SK-N-SH treated with all-trans-retinoic acid at 6 μM for 48 hours (cell line): ENCODE measurements at regions not wholly inside any gene's neighbourhood (a gene's known extent, or its start where the extent isn't known, plus 50 kb on each side); places are given as distances from the start of the nearest gene placed in this dataset.

Experiments
- ESRRG ChIP-seq: fragments of 250-450 bp; sonication (Bioruptor Pico); IDR thresholded peaks from 2 replicates; pipeline ENCODE4 v1.6.1; 2021; ENCODE audit warnings: mild to moderate bottlenecking
- GLIS3 ChIP-seq: fragments of 250-450 bp; sonication (Bioruptor Pico); IDR thresholded peaks from 2 replicates; pipeline ENCODE4 v1.5.0; 2020; ENCODE audit warnings: mild to moderate bottlenecking, moderate library complexity
- PPARA ChIP-seq: fragments of 250-450 bp; sonication (Bioruptor Pico); IDR thresholded peaks from 2 replicates; pipeline ENCODE4 v1.5.0; 2020; ENCODE audit warnings: mild to moderate bottlenecking, borderline replicate concordance
- RARB ChIP-seq: fragments of 250-450 bp; sonication (Bioruptor Pico); IDR thresholded peaks from 2 replicates; pipeline ENCODE4 v1.8.0; 2021; ENCODE audit warnings: mild to moderate bottlenecking, moderate library complexity
- TOX ChIP-seq: fragments of 250-450 bp; sonication (Bioruptor Pico); IDR thresholded peaks from 2 replicates; pipeline ENCODE4 v1.8.0; 2021; ENCODE audit warnings: mild to moderate bottlenecking, moderate library complexity, borderline replicate concordance
- TSHZ2 ChIP-seq: fragments of 250-450 bp; sonication (Bioruptor Pico); IDR thresholded peaks from 2 replicates; pipeline ENCODE4 v1.5.0; 2020; ENCODE audit warnings: mild to moderate bottlenecking, moderate library complexity
- ZFP30 ChIP-seq: fragments of 450-650 bp; formaldehyde crosslinking; IDR thresholded peaks from 2 replicates; pipeline ENCODE4 v1.5.0; 2022; ENCODE audit warnings: mild to moderate bottlenecking, moderate library complexity

GRCh38 chr14:101453225-101453624 lies 108.1 kb upstream of the DIO3 start:
- TF ChIP-seq ZFP30 (CRISPR knock-in tag), result no peak
- no peak for TF ChIP-seq ESRRG (CRISPR knock-in tag)
- no peak for TF ChIP-seq RARB (CRISPR knock-in tag)
- TF ChIP-seq TSHZ2, result no peak
- no peak for TF ChIP-seq PPARA (CRISPR knock-in tag)
- no peak for TF ChIP-seq TOX (CRISPR knock-in tag)
- no peak for TF ChIP-seq GLIS3 (CRISPR knock-in tag)
